ENCODE measurements at regions not wholly inside any gene's neighbourhood (a gene's known extent, or its start where the extent isn't known, plus 50 kb on each side); places are given as distances from the start of the nearest gene placed in this dataset.

DNA sequence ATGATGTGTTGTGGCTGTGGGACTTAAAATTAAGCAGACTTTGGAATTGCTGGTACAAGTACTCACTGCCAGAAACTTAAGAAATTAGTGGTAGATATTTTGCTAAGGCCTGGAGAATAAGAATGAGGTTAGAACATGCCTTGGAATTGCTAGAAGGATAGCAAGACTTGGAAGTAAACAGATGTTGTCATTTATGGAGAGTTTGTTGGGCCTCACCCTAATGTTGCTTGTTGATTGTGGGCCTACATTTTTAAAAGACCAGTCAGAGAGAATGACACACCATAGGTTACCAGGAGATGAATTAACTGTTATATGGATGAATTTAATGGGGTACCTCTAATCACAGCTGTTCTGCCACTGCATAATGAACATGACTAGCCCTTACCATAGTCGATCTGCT is 120.1 kb upstream of the GAS1 start:
- no peaks in the 10 kb centered on the region for H3K27me3 ChIP-seq (ENCODE audit: insufficient read depth, low read length)
- no peaks in the 10 kb centered on the region for H3K9me3 ChIP-seq (ENCODE audit: low read depth, low read length)
- no peaks in the 10 kb centered on the region for H3K4me1 ChIP-seq (ENCODE audit: insufficient read depth, low read length)
- no peak overlapping the region for H3K4me3 ChIP-seq (ENCODE audit: low read length)

DNA sequence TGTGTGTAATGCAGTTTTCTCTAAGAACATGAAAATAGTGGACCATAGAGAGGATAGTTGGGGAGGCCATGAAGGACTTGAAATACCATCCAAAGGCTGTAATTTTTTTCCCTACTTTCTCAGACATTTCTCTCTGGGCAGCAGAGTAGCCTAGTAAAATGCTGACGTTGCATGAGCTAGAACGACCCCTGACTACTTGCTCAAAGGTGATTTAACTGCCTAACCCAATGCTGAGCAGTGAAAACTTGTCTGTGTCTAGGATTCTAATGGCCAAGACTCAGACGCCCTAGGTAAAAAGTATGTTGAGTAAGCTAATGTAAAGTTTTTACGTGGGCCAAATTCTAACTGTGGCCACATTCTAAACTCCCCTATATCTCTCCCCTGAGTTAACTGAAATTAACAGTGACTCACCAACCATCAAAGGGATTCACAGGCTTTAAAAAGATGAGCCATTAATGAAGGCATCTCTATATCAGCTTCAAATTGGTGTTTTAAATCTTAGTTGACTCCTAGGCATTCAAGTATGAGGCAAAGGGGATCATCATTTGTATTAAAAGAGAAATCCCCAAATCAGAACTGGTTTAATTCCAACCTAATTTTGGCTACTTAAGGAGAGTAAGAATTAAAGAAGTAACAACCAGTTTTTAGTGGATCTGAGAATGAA is 121.0 kb upstream of the GAS1 start:
- no peak overlapping the region for H3K4me3 ChIP-seq (ENCODE audit: low read length)
- H3K4me1 ChIP-seq (ENCODE audit: insufficient read depth, low read length), result no peaks in the 10 kb centered on the region
- no peaks in the 10 kb centered on the region for H3K9me3 ChIP-seq (ENCODE audit: low read depth, low read length)
- H3K27me3 ChIP-seq (ENCODE audit: insufficient read depth, low read length), result no peaks in the 10 kb centered on the region

GRCh38 chr9:87069690-87070089 is 122.4 kb upstream of the GAS1 start:
- Histone ChIP-seq H3K9me3 (ENCODE audit: low read depth, low read length) (no peaks in the 10 kb centered on the region), H3K4me3 (ENCODE audit: low read length) (no peak overlapping the region), H3K4me1 (ENCODE audit: insufficient read depth, low read length) (no peaks in the 10 kb centered on the region), H3K27me3 (ENCODE audit: insufficient read depth, low read length) (no peaks in the 10 kb centered on the region)

DNA sequence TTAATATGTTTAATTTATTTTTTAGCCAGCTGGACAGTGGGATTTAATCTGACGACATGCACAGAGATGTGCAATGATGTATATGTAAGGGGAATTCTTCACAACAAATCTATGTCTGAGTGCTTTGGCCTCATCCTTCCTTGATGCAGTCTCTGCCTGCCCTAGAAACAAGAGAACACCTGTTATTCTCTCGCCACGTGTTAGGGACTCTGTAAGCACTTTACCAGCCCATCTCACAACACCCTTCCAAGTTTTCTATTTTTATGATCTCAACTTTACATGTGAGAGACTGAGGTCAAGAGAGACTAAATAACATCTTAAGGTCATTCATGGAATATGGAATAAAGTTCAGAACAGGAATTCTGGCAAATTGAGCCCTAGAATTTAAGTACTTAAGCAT is 123.0 kb upstream of the GAS1 start:
- H3K27me3 ChIP-seq (ENCODE audit: insufficient read depth, low read length), result no peaks in the 10 kb centered on the region
- H3K4me3 ChIP-seq (ENCODE audit: low read length), result no peak overlapping the region
- H3K9me3 ChIP-seq (ENCODE audit: low read depth, low read length), result no peaks in the 10 kb centered on the region
- no peaks in the 10 kb centered on the region for H3K4me1 ChIP-seq (ENCODE audit: insufficient read depth, low read length)

DNA sequence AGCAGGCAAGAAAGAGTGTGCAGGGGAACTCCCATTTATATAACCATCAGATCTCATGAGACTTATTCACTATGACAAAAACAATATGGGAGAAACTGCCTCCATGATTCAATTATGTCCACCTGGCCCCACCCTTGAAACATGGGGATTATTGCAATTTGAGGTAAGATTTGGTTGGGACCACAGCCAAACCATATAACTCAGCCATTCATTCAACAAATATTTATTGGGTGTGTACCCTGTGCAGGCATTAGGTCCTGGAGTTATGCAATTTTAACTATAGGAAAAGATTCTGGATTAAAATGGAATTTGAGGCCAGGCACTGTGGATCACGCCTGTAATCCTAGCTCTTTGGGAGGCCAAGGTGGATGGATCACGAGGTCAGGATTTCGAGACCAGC is 124.2 kb upstream of the GAS1 start:
- no peaks in the 10 kb centered on the region for H3K4me1 ChIP-seq (ENCODE audit: insufficient read depth, low read length)
- no peak overlapping the region for H3K4me3 ChIP-seq (ENCODE audit: low read length)
- H3K27me3 ChIP-seq (ENCODE audit: insufficient read depth, low read length), result no peaks in the 10 kb centered on the region
- no peaks in the 10 kb centered on the region for H3K9me3 ChIP-seq (ENCODE audit: low read depth, low read length)

- Histone ChIP-seq H3K4me1 (ENCODE audit: insufficient read depth, low read length) (no peaks in the 10 kb centered on the region), H3K4me3 (ENCODE audit: low read length) (no peak overlapping the region), H3K9me3 (ENCODE audit: low read depth, low read length) (no peaks in the 10 kb centered on the region)
These were observed 126.4 kb upstream of the GAS1 start for GRCh38 chr9:87073692-87074091.

GRCh38 chr9:87075537-87075936 is 128.2 kb upstream of the GAS1 start:
- Histone ChIP-seq H3K4me3 (ENCODE audit: low read length) (no peak overlapping the region), H3K4me1 (ENCODE audit: insufficient read depth, low read length) (no peaks in the 10 kb centered on the region)

More at GRCh38 chr9:87073692-87074091, 126.4 kb upstream of the GAS1 start:
- H3K27me3 ChIP-seq (ENCODE audit: insufficient read depth, low read length), result no peaks in the 10 kb centered on the region

DNA sequence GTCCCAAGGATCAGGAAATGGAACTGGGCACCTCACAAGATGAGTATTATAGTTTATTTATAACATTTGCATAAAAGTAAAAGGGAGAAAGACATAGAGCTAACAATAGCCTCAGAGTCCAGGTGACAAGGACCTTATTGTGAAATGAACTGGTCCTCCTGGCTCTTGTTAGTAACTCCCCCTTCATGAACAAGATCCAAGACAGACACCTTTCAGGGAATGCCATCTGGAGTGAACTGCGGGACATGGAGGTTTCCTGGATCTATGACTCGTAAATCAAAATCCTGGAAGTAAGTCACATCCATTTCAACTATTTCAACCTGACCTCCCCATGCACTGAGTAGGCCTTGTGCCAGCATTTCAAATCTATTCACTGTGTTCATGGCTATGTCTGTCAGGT is 129.5 kb upstream of the GAS1 start:
- Histone ChIP-seq H3K4me3 (ENCODE audit: low read length) (no peak overlapping the region), H3K27me3 (ENCODE audit: insufficient read depth, low read length) (no peaks in the 10 kb centered on the region), H3K9me3 (ENCODE audit: low read depth, low read length) (no peaks in the 10 kb centered on the region), H3K4me1 (ENCODE audit: insufficient read depth, low read length) (no peaks in the 10 kb centered on the region)

More at GRCh38 chr9:87075537-87075936, 128.2 kb upstream of the GAS1 start:
- Histone ChIP-seq H3K27me3 (ENCODE audit: insufficient read depth, low read length) (no peaks in the 10 kb centered on the region), H3K9me3 (ENCODE audit: low read depth, low read length) (no peaks in the 10 kb centered on the region)

DNA sequence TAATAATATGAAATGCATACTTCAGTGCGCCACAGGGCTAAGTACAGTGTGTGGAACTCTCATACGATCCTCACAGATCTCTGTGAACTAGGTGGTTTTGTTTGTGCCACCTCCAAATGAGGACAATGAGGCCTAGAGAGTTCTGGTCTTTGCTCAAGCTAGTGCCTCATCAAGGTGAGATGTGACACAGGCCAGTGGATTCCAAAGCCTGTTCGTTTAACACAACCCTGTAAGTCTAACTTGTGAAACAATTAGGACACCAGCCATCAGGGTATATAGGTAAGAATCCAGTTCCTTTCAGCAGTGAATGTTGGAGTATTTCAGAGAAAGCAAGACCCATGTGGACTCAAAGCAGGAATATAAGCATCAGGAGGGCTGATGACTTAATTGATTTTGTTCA is 130.7 kb upstream of the GAS1 start:
- no peaks in the 10 kb centered on the region for H3K9me3 ChIP-seq (ENCODE audit: low read depth, low read length)
- no peak overlapping the region for H3K4me3 ChIP-seq (ENCODE audit: low read length)
- H3K27me3 ChIP-seq (ENCODE audit: insufficient read depth, low read length), result no peaks in the 10 kb centered on the region
- no peaks in the 10 kb centered on the region for H3K4me1 ChIP-seq (ENCODE audit: insufficient read depth, low read length)

DNA sequence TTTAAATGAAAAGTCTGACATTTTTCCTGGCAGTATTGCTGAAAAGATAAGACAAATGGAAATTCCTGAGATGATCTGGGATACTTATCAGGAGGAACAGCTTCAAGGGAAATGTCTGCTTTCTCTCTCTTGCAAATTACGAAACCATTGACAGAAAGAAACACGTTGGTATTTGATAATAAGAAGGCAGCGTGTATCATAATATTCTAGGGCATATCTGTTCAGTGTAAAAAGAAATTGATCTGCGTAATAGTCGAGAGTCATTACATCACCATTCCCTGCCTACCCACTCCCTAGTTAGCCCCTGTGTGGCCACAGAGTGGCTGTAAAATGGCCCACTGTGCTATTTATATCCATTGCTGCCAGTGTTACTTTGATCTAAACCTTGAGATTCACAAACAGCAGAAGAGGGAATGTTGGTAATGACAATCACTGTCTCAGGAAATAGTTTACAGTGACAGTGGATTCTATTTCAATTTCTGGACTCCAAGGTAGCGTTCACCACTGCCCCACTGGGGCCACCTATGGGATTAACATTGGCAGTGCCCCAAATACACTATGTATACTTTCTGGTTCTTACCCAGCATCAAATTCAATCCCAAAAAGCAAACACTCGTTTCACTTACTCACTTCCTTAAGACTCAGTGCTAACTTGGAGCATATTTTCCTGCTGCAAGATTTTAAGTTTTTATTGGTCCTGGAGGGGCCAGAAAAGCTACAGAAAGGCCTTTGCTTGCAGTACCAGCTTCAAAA is 133.4 kb upstream of the GAS1 start:
- no peaks in the 10 kb centered on the region for H3K27me3 ChIP-seq (ENCODE audit: insufficient read depth, low read length)
- H3K9me3 ChIP-seq (ENCODE audit: low read depth, low read length), result no peaks in the 10 kb centered on the region
- no peaks in the 10 kb centered on the region for H3K4me1 ChIP-seq (ENCODE audit: insufficient read depth, low read length)
- no peak overlapping the region for H3K4me3 ChIP-seq (ENCODE audit: low read length)

DNA sequence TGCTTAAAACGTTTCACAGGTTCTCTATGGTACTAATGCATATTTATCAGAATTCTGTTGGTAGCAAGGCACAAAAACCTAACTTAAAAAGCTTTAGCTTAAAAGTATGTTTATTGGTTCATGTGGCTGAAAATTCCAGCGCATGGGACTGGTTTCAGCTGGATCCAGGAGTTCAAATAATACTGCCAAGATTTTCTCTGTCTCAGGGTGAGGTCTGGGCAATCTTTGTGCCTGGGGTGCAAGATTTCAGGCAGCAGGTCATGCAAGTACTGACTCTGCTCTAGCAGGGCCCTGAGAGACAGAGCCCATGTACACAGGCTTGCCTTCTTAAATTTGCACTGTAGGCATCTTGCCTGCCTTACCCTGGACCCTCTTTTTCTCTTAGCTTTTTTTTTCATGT is 134.2 kb upstream of the GAS1 start:
- Histone ChIP-seq H3K9me3 (ENCODE audit: low read depth, low read length) (no peaks in the 10 kb centered on the region), H3K27me3 (ENCODE audit: insufficient read depth, low read length) (no peaks in the 10 kb centered on the region), H3K4me3 (ENCODE audit: low read length) (no peak overlapping the region), H3K4me1 (ENCODE audit: insufficient read depth, low read length) (no peaks in the 10 kb centered on the region)

GRCh38 chr9:87083986-87084385 is 136.7 kb upstream of the GAS1 start:
- Histone ChIP-seq H3K4me3 (ENCODE audit: low read length) (no peak overlapping the region), H3K9me3 (ENCODE audit: low read depth, low read length) (no peaks in the 10 kb centered on the region), H3K4me1 (ENCODE audit: insufficient read depth, low read length) (no peaks in the 10 kb centered on the region), H3K27me3 (ENCODE audit: insufficient read depth, low read length) (no peaks in the 10 kb centered on the region)

DNA sequence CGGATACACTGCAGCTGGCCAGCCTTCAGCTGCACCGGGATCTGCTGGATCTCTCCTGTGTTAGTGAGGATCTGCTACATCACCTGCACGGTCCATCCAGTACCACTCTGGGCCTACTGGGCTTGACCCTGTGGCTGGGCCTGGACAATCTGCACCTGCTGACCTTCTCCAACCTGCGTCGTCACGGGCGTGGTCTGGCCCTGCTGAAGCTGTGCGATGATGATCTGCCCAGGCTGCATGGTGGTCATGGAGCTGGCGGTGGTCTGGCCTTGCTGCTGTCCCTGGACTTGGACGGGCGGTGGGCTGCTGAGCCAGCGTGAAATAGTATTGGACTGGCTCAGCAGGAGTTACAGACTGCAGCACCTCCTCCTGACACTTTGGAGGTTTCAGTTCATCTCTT is 137.1 kb upstream of the GAS1 start:
- no peaks in the 10 kb centered on the region for H3K27me3 ChIP-seq (ENCODE audit: insufficient read depth, low read length)
- no peak overlapping the region for H3K4me3 ChIP-seq (ENCODE audit: low read length)
- H3K9me3 ChIP-seq (ENCODE audit: low read depth, low read length), result no peaks in the 10 kb centered on the region
- H3K4me1 ChIP-seq (ENCODE audit: insufficient read depth, low read length), result no peaks in the 10 kb centered on the region

DNA sequence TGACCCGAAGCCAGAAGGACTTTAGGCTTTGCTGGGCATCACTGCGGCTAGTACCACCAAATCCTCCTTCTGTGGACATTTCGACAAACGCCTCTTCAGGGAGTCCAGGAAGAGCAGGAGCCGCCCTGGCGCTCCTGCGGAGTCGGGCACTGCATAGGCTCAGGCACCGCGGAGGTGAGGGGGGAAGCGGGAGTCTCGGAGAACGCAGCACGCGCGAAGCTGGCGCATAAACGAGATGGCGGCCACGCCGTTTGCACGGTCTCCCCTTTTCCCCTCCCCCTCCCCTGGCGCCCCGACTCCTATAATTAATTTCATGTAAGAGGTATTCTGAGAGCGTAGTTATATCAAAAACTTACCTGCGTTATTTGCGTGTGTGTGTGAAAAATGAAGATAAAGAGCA is 137.8 kb upstream of the GAS1 start:
- Histone ChIP-seq H3K4me3 (ENCODE audit: low read length) (no peak overlapping the region), H3K4me1 (ENCODE audit: insufficient read depth, low read length) (no peaks in the 10 kb centered on the region), H3K27me3 (ENCODE audit: insufficient read depth, low read length) (no peaks in the 10 kb centered on the region), H3K9me3 (ENCODE audit: low read depth, low read length) (no peaks in the 10 kb centered on the region)

- H3K27me3 ChIP-seq (ENCODE audit: insufficient read depth, low read length), result no peaks in the 10 kb centered on the region
- no peaks in the 10 kb centered on the region for H3K4me1 ChIP-seq (ENCODE audit: insufficient read depth, low read length)
- H3K4me3 ChIP-seq (ENCODE audit: low read length), result no peak overlapping the region
- H3K9me3 ChIP-seq (ENCODE audit: low read depth, low read length), result no peaks in the 10 kb centered on the region
These were observed 138.2 kb upstream of the GAS1 start for GRCh38 chr9:87085521-87085920.

DNA sequence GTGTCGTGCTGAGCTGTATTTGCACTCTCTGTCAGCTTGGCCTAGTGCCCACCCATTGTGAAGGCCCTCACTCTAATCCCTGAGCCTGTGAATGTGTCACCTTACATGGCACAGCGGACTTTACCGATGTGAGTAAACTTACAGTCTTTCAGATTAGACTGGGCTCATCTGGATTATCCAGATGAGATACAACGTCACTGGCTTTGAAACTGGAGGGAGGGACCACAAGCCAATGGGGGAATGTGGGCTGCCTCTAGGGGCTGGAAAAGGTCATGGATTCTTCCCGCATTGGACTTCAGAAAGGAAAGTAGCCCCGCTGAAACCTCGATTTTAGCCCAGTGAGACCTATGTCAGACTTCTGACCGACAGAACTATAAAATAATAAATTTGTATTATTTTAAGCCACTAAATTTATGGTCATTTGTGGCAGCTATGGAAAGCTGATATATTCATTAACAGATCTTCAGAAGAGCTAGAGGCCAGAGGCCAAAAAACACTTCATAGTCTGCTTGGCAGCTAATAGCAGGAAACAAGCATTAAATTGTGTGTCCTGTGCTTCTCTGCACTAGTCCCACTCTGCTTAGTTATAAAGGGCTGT is 139.0 kb upstream of the GAS1 start:
- Histone ChIP-seq H3K27me3 (ENCODE audit: insufficient read depth, low read length) (no peaks in the 10 kb centered on the region), H3K4me1 (ENCODE audit: insufficient read depth, low read length) (no peaks in the 10 kb centered on the region), H3K9me3 (ENCODE audit: low read depth, low read length) (no peaks in the 10 kb centered on the region), H3K4me3 (ENCODE audit: low read length) (no peak overlapping the region)
